HG03378 (cell line): ENCODE measurements at regions not wholly inside any gene's neighbourhood (a gene's known extent, or its start where the extent isn't known, plus 50 kb on each side); places are given as distances from the start of the nearest gene placed in this dataset.

Experiments used
- ATAC-seq: cut with Tn5 transposase; IDR thresholded peaks from one replicate; pipeline ENCODE4 v1.9.1; 2021; ENCODE audit warnings: mild to moderate bottlenecking, moderate library complexity; ENCODE audit not compliant: unreplicated experiment

- no peak for ATAC-seq
Measured at GRCh38 chr11:80503990-80504389, 1063.2 kb upstream of the TENM4 start.

- no peak for ATAC-seq
Measured at GRCh38 chr11:80502511-80502910, 1061.7 kb upstream of the TENM4 start.

- ATAC-seq = no peak
Measured at GRCh38 chr11:80495116-80495515, 1054.3 kb upstream of the TENM4 start.

GRCh38 chr11:80487952-80488351 is 1047.1 kb upstream of the TENM4 start:
- no peak for ATAC-seq

GRCh38 chr11:80486678-80487077 is 1045.8 kb upstream of the TENM4 start:
- no peak for ATAC-seq

GRCh38 chr11:80477178-80477577 is 1036.3 kb upstream of the TENM4 start:
- ATAC-seq = no peak

- peak; percentile 67 for ATAC-seq
Measured at GRCh38 chr11:80473562-80473961, 1032.7 kb upstream of the TENM4 start.

- ATAC-seq = no peak
Measured at GRCh38 chr11:80469871-80470270, 1029.0 kb upstream of the TENM4 start.

- ATAC-seq = no peak
Measured at GRCh38 chr11:80466570-80466969, 1025.7 kb upstream of the TENM4 start.

- ATAC-seq = no peak
Measured at GRCh38 chr11:80462211-80462610, 1021.4 kb upstream of the TENM4 start.

GRCh38 chr11:80458376-80458775 is 1017.5 kb upstream of the TENM4 start:
- ATAC-seq = no peak

- no peak for ATAC-seq
Measured at GRCh38 chr11:80457823-80458222, 1017.0 kb upstream of the TENM4 start.

GRCh38 chr11:80455818-80456217 is 1015.0 kb upstream of the TENM4 start:
- no peak for ATAC-seq

GRCh38 chr11:80451105-80451504 is 1010.3 kb upstream of the TENM4 start:
- no peak for ATAC-seq

GRCh38 chr11:80448709-80449108 is 1007.9 kb upstream of the TENM4 start:
- no peak for ATAC-seq

GRCh38 chr11:80443177-80443576 is 1002.3 kb upstream of the TENM4 start:
- ATAC-seq = no peak

GRCh38 chr11:80441821-80442220 is 1001.0 kb upstream of the TENM4 start:
- no peak for ATAC-seq

- ATAC-seq = no peak
Measured at GRCh38 chr11:80440835-80441234, 1000.0 kb upstream of the TENM4 start.

- ATAC-seq = no peak
Measured at GRCh38 chr11:80436547-80436946, 995.7 kb upstream of the TENM4 start.

GRCh38 chr11:80435345-80435744 is 994.5 kb upstream of the TENM4 start:
- no peak for ATAC-seq

- no peak for ATAC-seq
Measured at GRCh38 chr11:80432057-80432456, 991.2 kb upstream of the TENM4 start.

GRCh38 chr11:80424012-80424695 is 983.3 kb upstream of the TENM4 start:
- ATAC-seq = peak; percentile 63

GRCh38 chr11:80420374-80420773 is 979.5 kb upstream of the TENM4 start:
- ATAC-seq = no peak
